Stimulated activated naive CD8-positive, alpha-beta T cell treated with anti-CD3 and anti-CD28 coated beads, Interleukin-15, Interleukin-2, amounts not matched to agents 100 U/mL and 50 U/mL, for 24 hours (primary cell): ENCODE measurements at regions not wholly inside any gene's neighbourhood (a gene's known extent, or its start where the extent isn't known, plus 50 kb on each side); places are given as distances from the start of the nearest gene placed in this dataset.
"Not testable (repeated sequence)": the region's sequence is repeated elsewhere in the genome, so short reads cannot be mapped to it uniquely, and the experiment has no call there.

Source experiments
- ATAC-seq: fragments of 150-1000 bp; cut with Tn5 transposase; one replicate; pipeline ENCODE4 v1.10.0; 2021
- DNase-seq: peaks from one replicate; pipeline ENCODE4 v3.0.0; 2021

DNA sequence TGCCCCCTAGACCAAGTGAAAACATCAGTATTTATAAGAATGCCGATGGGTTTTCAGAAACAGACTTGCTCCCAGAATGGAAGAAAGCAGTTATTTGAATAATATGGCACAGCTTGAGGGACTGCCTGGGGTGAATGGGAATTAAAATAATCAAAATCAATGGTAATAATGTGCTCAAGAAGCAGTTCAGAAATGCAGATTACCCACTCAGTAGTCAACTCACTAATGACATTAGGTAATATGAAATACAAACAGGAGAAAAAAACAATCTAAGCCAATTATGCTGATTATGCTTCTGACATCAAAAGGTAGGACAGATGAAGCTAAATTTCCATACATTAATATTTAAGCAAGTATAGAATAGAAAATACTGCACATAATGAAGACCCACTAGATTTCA lies 179.3 kb downstream of the ENC1 start:
- DNase-seq = no peak
- ATAC-seq = no peak

- DNase-seq = no peak
- ATAC-seq = no peak
Observed at GRCh38 chr5:74460694-74461093, 179.8 kb downstream of the ENC1 start.

DNA sequence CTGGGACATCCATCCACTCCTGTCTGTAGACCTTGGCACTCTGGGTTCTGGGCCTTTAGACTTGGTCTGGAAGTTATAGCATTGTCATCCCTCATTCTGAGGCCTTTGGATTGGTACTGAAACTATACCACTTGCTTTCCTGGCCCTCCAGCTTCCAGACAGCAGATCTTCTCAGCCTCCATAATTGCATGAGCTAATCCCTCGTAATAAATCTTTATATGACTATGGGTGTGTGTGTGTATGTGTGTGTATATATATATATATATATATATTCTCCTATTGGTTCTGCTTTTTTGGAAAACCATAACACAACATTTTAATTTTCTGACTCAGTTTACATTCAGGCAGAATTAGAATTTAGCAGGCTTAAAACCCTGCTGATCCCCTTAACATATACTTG lies 180.5 kb downstream of the ENC1 start:
- DNase-seq (no peak), ATAC-seq (no peak)

GRCh38 chr5:74457876-74458275 lies 182.7 kb downstream of the ENC1 start:
- ATAC-seq = no peak
- no peak for DNase-seq

DNA sequence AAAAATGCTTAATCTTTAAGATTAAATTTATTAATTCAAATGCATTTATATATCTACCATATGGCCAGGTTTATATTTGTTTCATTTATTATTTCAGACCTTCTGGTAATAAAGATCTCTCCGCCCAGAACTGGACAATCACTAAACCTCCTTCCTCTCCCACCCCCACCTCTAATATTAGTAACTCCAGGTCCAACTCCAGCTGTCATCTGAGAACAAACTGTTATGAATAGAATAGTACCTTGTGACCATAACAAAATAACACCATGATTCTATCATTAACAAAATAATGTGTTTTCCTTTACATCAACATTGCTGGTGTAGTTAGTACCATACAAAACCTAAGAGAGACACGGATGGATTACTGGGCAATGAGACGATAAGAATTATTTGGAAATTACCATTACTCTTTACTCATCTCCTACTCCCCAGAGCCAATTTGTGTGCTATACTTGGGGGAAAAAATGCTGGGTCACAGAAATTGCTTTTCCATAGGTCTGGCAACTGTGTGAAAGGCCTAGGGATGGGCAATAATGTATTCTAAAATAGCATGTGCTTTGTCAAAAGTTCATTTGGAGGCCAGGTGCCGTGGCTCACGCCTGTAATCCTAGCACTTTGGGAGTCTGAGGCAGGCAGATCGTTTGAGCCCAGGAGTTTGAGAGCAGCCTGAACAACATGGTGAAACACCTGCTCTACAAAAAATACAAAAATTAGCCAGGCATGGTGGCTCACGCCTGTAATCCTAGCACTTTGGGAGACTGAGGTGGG lies 186.1 kb downstream of the ENC1 start:
- ATAC-seq (no peak), DNase-seq (no peak)

DNA sequence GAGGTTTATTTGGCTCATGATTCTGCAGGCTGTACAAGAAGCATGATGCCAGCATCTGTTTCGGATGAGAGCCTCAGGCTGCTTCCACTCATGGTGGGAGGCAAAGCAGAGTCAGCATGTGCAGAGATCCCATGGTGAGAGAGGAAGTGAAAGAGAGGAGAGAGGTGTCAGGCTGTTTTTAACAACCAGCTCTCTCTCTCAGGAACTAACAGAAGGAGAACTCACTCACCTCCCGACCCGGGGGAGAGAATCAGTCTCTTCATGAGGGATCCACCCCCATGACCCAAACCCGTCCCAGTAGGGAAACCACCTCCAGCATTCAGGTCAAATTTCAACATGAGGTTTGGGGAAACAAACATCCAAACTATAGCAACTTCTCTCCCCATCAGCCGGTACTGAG lies 187.7 kb downstream of the ENC1 start:
- DNase-seq (no peak), ATAC-seq (no peak)

DNA sequence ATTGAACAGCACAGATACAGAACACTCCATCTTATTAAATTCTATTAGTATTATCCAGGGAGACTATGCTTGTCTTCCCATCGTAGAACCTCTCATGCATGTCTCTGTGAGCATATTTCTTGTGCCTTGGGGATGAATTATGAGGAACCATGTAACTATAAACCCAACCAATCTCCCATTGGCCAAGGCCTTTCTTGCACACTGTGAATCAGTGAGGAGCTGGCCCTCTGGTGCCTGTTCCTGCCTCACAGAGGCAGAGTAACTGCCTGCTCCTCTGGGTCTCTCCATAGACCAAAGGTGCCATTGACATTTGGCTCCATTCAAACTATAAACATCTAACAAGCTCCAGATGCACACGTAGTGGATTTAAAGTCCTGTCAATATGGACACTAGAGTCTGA lies 190.4 kb downstream of the ENC1 start:
- DNase-seq = no peak
- ATAC-seq = no peak

DNA sequence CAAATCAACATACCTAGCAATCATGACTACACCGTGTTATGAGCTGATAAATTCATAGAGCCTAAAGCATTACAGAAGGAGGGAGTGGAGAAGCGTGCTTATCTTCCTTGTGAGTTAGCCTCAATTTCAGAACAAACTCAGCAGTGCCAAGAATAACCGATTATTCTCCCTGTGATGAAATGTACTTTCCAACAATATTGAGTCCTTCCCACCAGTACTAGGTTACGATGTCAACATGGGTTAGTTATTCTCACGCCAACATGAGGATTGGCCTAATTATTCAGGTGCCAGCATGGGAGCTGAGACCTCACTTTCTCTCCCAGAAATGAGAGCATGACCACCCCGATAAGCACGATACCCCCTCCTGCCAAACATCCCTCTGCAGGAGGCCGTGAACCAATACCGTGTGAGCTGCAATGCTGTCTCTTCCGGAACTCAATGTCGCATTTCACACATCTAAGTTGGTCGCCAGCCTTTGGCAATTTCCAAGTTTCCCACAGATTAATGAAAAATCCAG lies 193.7 kb downstream of the ENC1 start:
- DNase-seq = no peak
- no peak for ATAC-seq

DNA sequence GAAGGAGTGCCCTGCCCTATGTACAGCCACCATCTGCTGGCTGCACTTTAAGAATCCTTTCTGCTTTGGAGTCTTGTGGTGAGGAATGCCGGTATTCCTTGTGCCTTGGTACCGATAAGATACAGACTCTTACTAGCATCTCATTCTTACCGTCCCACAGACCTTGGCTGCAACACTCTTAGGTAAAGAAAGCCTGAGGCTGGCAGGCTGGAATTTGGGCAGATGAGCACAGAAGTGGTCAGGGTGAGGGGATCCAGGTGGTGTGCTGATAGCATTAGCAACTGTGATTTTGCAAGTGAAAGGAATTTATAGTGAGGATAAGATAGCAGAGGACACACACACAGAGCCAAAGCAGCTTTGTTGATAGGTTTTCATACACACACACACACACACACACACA lies 198.1 kb downstream of the ENC1 start:
- ATAC-seq = no peak

DNA sequence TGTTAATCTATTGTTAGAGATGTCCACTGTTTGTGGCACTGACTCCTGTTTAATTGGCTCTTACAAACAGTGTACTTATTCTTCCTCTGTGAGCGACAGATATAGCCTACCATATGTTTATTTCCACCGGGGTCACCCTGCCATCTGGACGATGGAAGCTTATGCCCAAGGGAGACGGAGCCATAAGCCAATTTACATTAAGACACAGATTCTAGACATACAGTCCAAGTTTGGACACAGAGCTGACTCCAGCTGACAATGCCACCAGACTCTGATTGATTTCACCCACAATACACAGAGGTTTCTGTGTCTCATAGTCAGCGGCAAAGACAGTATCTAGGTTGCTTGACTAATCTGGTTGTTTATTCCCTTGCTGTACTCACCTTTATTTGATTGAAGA lies 198.9 kb downstream of the ENC1 start:
- ATAC-seq = no peak
- DNase-seq = no peak

More for the DNA sequence above, 198.1 kb downstream of the ENC1 start:
- DNase-seq = no peak

- DNase-seq (no peak), ATAC-seq (no peak)
Observed at GRCh38 chr5:74440341-74440740, 200.2 kb downstream of the ENC1 start.

DNA sequence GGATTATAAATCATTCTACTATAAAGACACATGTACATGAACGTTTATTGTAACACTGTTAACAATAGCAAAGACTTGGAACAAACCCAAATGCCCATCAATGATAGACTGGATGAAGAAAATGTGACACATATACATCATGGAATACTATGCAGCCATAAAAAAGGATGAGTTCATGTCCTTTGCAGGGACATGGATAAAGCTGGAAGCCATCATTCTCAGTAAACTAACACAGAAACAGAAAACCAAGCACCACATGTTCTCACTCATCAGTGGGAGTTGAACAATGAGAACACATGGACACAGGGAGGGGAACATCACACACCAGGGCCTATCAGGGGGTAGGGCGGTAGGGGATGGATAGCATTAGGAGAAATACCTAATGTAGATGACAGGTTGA lies 202.7 kb downstream of the ENC1 start:
- not testable (repeated sequence) for DNase-seq, ATAC-seq

GRCh38 chr5:74433896-74434829 lies 206.4 kb downstream of the ENC1 start:
- DNase-seq (no peak), ATAC-seq (no peak)

- DNase-seq (no peak), ATAC-seq (no peak)
Observed at GRCh38 chr5:74433255-74433895, 207.2 kb downstream of the ENC1 start.

GRCh38 chr5:74432721-74433120 lies 207.8 kb downstream of the ENC1 start:
- DNase-seq (no peak), ATAC-seq (no peak)

DNA sequence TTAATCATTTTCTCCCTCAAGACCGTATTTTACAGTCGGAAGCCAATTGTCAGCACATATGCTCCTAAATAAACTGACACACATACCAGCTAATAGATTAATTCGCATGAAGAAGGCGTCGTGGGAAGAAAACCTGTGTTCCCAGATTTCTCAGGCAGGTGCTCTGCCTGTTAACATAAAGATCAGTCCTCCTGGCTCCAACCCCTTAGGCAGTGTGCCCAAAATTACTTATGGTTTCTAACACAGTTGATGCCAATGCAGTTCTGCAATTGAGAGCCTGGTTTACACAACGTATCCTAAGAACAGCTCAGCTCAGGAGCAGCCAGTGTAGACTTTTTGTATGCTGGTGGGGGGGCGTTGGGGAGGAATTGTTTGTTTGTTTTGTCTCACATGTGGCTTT lies 208.3 kb downstream of the ENC1 start:
- ATAC-seq = no peak

GRCh38 chr5:74431290-74431669 lies 209.2 kb downstream of the ENC1 start:
- DNase-seq (no peak), ATAC-seq (no peak)

More for the DNA sequence above, 208.3 kb downstream of the ENC1 start:
- DNase-seq = no peak

GRCh38 chr5:74430631-74431289 lies 209.8 kb downstream of the ENC1 start:
- ATAC-seq (no peak), DNase-seq (no peak)

DNA sequence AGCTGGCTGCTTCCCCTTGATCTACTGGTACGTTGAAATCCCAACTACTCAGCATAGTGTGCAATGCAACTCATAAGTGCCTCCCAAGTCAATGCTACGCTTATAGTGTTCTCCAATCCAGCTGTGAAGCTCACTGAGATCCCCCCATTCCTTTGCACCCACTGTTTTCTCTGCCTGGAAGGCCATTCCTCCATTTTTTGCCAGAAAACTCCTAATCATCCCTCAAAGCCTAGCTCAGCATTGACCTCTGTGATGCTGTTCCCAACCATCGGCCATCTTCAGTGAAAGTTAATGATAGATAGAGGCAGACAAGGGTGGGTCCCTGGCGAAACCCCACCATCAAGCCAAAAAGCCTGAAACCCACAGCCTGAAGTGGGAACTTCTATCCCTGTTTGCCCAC lies 211.0 kb downstream of the ENC1 start:
- ATAC-seq (no peak), DNase-seq (no peak)

DNA sequence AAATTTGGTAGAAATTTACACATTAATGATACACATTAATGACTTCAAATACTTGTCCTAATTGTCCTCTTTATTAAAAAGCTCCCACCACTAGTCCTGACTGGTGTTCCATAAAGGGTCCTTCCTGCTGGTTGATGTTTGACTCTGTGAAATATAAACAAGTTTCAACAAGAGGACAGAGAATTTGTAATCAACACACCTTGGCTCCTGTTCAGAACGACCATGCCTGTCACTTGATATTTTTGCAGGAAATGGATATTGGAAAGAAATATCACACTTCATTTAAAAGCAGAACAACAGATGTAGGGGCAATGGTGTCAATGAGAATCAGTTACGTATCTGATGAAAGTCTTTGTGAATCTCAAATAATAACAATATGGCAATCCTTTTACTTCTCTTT lies 211.7 kb downstream of the ENC1 start:
- ATAC-seq (no peak), DNase-seq (no peak)

DNA sequence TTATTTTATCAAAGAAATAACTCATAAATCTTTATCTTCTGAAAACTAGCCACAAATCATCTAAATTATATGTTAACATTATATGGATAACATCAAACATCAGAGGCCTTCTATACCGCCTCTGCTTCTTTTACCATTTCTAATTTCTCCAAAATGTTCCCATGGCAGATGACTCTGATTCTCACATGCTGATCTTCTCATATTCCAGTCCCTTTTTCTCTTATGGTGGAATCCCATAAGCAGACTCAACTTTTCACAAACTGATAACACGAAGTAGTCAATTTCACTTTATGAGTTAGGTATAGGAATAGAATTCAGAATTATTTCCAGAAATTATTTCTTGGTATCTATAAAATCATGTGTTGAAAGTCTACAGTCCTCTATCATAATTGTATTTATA lies 212.3 kb downstream of the ENC1 start:
- DNase-seq = no peak
- ATAC-seq = no peak

GRCh38 chr5:74426506-74426905 lies 214.0 kb downstream of the ENC1 start:
- no peak for ATAC-seq

More at GRCh38 chr5:74426506-74426905, 214.0 kb downstream of the ENC1 start:
- DNase-seq = no peak
